BLaER1 (cell line): ENCODE measurements at regions not wholly inside any gene's neighbourhood (a gene's known extent, or its start where the extent isn't known, plus 50 kb on each side); places are given as distances from the start of the nearest gene placed in this dataset.

ENCODE experiments used
- H3K27ac ChIP-seq: shearing (Covaris generic); formaldehyde crosslinking; 2 replicates; pipeline ENCODE4 v1.8.1; 2022
- H3K27me3 ChIP-seq: shearing (Covaris generic); formaldehyde crosslinking; 2 replicates; pipeline ENCODE4 v1.8.1; 2022
- H3K36me3 ChIP-seq: shearing (Covaris generic); formaldehyde crosslinking; 2 replicates; pipeline ENCODE4 v1.8.1; 2022
- H3K4me1 ChIP-seq: shearing (Covaris generic); formaldehyde crosslinking; 2 replicates; pipeline ENCODE4 v1.8.1; 2022
- H3K4me2 ChIP-seq: shearing (Covaris generic); formaldehyde crosslinking; 2 replicates; pipeline ENCODE4 v1.8.1; 2022
- H3K4me3 ChIP-seq: shearing (Covaris generic); formaldehyde crosslinking; 2 replicates; pipeline ENCODE4 v1.8.1; 2022
- H3K9ac ChIP-seq: shearing (Covaris generic); formaldehyde crosslinking; 2 replicates; pipeline ENCODE4 v1.8.1; 2022
- H3K9me3 ChIP-seq: shearing (Covaris generic); formaldehyde crosslinking; 2 replicates; pipeline ENCODE4 v1.8.1; 2022
- H4K20me1 ChIP-seq: shearing (Covaris generic); formaldehyde crosslinking; 2 replicates; pipeline ENCODE4 v1.8.1; 2022
- Cebpa-rat ChIP-seq: shearing (Covaris generic); IDR thresholded peaks from 2 replicates; pipeline ENCODE4 v1.8.1; 2022

DNA sequence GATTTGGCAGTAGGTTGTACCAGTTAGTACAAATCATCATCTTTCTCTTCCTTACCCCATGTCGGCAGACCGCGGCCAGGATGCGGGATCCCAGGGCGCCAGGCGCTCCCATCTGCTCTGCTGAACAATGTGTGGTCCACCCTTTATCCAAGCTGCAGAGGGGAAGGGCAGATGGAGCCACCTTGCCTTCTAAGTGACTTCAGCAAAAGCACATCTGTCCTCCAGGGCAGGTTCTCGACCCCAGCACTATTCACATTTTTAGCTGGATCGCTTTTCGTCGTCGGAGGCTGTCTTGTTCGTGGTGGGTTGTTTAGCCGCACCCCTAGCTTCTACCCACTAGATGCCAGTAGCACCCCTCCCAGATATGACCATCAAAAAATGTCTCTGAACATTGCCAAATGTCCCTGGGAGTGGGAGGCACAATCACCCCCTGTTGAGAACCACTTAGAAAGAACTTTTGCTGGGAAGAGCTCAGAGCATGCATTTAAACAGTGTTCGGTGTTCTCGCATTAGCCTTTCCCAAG, 58.1 kb upstream of the SIM2 start:
- H3K4me1 ChIP-seq, result peaks cover 50% of the 10 kb centered on the region
- H3K4me2 ChIP-seq, result peak overlapping the region; percentile 89
- peak overlapping the region; percentile 61 for H3K27ac ChIP-seq
- no peak for TF ChIP-seq Cebpa-rat
- H3K27me3 ChIP-seq, result no peaks in the 10 kb centered on the region
- peak overlapping the region; percentile 58 for H3K4me3 ChIP-seq
- H3K9ac ChIP-seq, result peak overlapping the region; percentile 62; the same call in 1 of the 2 replicates
- no peaks in the 10 kb centered on the region for H4K20me1 ChIP-seq
- peaks cover 6% of the 10 kb centered on the region; the same call in 1 of the 2 replicates for H3K36me3 ChIP-seq
- H3K9me3 ChIP-seq, result peaks cover 35% of the 10 kb centered on the region

DNA sequence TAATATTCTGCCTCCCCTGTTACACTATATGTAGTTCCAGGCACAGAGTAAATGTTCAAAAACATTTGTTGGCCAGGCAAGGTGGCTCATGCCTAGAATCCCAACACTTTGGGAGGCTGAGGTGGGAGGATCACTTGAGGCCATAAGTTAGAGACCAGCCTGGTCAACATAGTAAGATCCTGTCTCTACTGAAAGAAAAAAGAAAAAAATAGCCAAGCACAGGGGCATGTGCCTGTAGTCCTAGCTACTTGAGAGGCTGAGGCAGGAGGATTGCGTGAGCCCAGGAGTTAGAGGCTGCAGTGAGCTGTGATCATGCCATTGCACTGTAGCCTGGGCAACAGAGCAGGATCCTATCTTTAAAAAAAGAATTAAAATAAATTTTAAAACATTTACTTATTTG, 57.6 kb upstream of the SIM2 start:
- Histone ChIP-seq H3K4me2 (peak overlapping the region; percentile 89), H3K27me3 (no peaks in the 10 kb centered on the region), H4K20me1 (no peaks in the 10 kb centered on the region), H3K9ac (0 out of 2 replicates have a peak overlapping the region, but pooled peaks have one; percentile 62), H3K4me1 (peaks cover 47% of the 10 kb centered on the region), H3K4me3 (peak overlapping the region; percentile 58), H3K27ac (peak overlapping the region; percentile 61; the same call in 1 of the 2 replicates), H3K36me3 (0 out of 2 replicates have a peak, but pooled peaks cover 6% of the 10 kb centered on the region), H3K9me3 (peaks cover 32% of the 10 kb centered on the region)
- no peak for TF ChIP-seq Cebpa-rat

DNA sequence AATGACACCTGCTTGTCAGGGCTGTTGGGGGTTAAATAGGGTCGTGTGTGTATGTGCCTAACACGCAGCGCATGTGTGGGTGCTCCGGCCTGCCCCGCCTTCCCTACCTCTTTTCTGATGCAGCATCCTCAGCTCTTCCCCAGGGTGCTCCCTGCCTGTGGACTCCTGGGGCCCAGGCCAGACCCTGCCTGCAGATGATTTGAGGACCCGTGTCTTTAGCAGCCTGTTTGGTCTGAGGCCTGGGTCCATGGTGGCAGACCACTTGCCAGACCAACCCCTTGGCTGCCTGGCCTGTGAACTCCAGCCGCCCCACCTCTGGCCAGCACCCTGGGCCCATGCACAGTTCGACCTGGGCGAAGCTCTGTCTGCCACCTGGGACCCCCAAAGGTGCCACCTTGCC, 57.0 kb upstream of the SIM2 start:
- no peak for TF ChIP-seq Cebpa-rat
- peak overlapping the region; percentile 64; the same call in 1 of the 2 replicates for H3K27ac ChIP-seq
- H3K9me3 ChIP-seq, result peaks cover 32% of the 10 kb centered on the region

DNA sequence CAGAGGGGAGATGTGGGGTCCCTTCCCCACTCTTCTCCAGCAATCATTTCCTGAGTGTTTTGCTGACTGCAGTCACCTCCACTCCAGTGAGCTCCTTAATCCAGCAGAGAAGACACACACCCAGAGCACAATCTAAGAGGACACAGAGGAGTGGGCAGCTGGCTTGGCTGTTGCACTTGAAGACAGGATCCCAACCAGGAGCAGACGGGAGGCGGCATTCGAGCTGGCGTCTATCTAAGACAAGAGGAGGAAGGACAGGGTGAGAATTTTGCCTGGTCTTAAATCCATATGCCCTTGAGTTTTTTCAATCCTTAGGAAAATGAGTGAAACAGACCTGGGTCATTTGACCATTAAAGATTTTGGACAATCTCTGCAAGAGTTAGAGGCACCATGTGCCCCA, 56.1 kb upstream of the SIM2 start:
- H3K9me3 ChIP-seq, result peaks cover 25% of the 10 kb centered on the region
- H3K4me2 ChIP-seq, result peak overlapping the region; percentile 89; the same call in 1 of the 2 replicates
- TF ChIP-seq Cebpa-rat, result no peak
- no peaks in the 10 kb centered on the region for H3K27me3 ChIP-seq
- H3K4me3 ChIP-seq, result no peak overlapping the region
- no peak overlapping the region for H3K9ac ChIP-seq
- H3K36me3 ChIP-seq, result 0 out of 2 replicates have a peak, but pooled peaks cover 1% of the 10 kb centered on the region
- H4K20me1 ChIP-seq, result no peaks in the 10 kb centered on the region
- peak overlapping the region; percentile 64; the same call in 1 of the 2 replicates for H3K27ac ChIP-seq
- H3K4me1 ChIP-seq, result peaks cover 47% of the 10 kb centered on the region

More for the DNA sequence above, 57.0 kb upstream of the SIM2 start:
- H3K4me2 ChIP-seq, result peak overlapping the region; percentile 89
- peaks cover 47% of the 10 kb centered on the region for H3K4me1 ChIP-seq
- no peaks in the 10 kb centered on the region for H4K20me1 ChIP-seq
- H3K27me3 ChIP-seq, result no peaks in the 10 kb centered on the region
- no peak overlapping the region for H3K9ac ChIP-seq
- H3K36me3 ChIP-seq, result 0 out of 2 replicates have a peak, but pooled peaks cover 6% of the 10 kb centered on the region
- H3K4me3 ChIP-seq, result no peak overlapping the region

DNA sequence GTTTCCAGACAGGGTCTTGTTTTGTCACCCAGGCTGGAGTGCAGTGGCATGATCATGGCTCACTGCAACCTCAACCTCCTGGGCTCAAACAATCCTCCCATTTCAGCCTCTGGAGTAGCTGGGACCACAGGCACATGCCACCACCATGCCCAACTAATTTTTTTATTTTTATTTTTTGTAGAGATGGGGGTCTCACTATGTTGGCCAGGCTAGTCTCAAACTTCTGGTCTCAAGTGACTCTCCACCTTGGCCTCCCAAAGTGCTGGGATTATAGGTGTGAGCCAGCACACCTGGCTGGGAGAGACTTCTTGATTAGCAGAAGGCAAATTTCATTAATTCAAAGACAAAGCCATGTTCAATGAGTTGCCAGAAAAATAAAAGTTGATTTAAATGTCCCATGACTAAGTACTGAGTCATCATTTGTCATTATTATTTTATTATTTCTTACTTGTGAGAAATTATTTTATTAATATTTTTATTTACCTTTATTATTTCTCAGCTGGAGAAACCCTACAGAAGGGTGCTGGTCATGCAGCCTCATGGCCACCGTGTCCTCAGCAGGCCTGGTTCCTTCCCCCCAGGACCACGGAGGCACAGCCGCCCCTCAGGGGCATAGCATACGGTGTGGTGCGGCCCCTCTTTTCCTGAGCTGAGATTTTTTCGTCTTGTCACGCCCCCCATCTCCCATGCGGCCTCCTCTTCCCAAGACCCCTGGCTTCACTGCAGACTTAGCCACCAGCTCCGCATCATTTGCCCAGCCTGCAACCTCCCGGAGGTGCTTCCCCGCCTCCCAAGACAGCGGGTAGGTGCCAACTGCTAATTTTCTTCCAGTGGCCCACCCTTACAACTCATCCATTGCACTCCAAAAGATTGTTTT, 55.3 kb upstream of the SIM2 start:
- Histone ChIP-seq H3K4me1 (peaks cover 46% of the 10 kb centered on the region), H3K27me3 (no peaks in the 10 kb centered on the region), H3K9me3 (peaks cover 17% of the 10 kb centered on the region), H3K36me3 (no peaks in the 10 kb centered on the region), H3K4me3 (no peak overlapping the region), H3K4me2 (no peak overlapping the region), H3K9ac (no peak overlapping the region), H3K27ac (no peak overlapping the region), H4K20me1 (no peaks in the 10 kb centered on the region)
- TF ChIP-seq Cebpa-rat, result no peak

DNA sequence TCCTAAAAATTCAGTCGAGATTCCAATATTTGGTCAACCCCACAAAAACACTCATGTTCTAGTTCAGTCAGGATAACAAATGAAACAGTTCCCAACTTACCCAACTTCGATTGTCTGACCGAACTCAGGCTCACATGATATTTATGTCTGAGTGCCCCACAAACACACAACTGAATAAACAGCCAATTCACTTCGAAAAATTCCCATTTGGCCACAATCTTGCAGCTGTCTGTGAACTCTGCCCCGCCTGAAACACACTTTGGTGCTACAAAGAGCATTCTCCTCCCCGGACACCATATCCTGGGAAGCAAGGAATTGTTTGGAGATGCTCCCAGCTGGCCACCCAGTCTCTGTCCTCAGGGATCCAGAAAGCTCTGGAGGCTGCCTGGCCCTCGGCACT, 52.9 kb upstream of the SIM2 start:
- Histone ChIP-seq H4K20me1 (no peaks in the 10 kb centered on the region), H3K9ac (no peak overlapping the region), H3K4me1 (peaks cover 22% of the 10 kb centered on the region), H3K9me3 (peaks cover 10% of the 10 kb centered on the region; the same call in 1 of the 2 replicates), H3K36me3 (no peaks in the 10 kb centered on the region), H3K4me3 (no peak overlapping the region), H3K27ac (no peak overlapping the region), H3K27me3 (no peaks in the 10 kb centered on the region), H3K4me2 (no peak overlapping the region)
- TF ChIP-seq Cebpa-rat, result no peak

DNA sequence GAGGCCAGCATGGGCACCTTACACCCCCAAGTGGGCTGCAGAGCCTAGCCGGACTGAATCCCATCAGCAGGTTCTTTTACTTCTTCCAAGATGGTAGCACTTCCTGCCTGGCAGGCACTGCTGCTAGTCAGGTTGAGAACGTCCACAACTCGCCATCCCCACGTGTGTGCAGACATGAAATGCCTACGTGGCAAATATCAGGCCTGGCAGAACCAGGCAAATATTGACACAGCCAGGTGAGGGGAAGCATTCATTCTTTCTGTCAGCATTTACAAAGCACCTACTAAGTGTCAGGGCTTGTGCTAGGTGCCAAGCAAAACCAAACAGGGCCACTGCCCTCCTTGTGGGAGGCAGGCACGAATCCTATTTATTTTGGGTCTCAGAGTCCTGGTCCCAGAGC, 52.3 kb upstream of the SIM2 start:
- Histone ChIP-seq H3K27ac (no peak overlapping the region), H3K4me1 (peaks cover 19% of the 10 kb centered on the region), H4K20me1 (no peaks in the 10 kb centered on the region), H3K4me3 (no peak overlapping the region), H3K9me3 (peaks cover 10% of the 10 kb centered on the region; the same call in 1 of the 2 replicates), H3K4me2 (no peak overlapping the region), H3K27me3 (no peaks in the 10 kb centered on the region), H3K9ac (no peak overlapping the region), H3K36me3 (no peaks in the 10 kb centered on the region)
- no peak for TF ChIP-seq Cebpa-rat

DNA sequence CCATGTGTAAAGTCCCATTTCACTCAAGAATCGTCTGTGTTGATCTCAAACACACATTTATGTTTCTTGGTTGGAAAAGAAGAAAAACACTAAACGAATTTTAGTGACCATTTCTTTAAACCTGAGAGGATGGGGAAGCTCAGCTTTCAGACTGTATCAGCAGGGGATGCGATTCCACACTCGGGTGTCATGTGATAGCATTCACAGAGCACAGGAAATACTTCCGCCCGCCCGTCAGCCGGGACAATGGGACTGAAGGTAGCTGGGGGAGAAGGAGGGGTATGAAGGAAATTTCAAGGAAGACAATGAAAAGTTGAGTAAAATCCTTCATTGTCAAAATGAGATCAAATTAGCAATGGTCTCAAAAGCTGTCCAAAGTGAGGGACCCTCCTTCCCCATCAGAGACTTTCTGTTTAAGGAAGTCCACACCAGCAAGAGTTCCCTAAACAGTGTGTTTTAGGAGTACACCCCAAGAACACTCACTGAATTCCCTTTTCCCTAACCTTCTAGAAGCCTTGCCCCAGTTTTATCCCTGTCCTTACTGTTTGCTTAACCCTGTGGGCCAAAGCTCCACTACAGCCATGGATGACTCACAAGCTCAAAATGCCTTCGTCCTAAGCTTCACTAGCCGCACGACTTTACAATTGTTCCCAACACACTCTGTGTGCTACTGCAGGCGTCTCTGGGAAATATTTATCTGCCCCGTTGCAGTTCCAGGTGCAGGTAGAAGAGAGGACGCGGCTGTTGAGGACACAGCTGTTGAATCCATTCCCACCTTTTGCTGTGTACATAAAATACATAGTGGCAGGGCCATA, 51.4 kb upstream of the SIM2 start:
- no peaks in the 10 kb centered on the region for H3K27me3 ChIP-seq
- peaks cover 10% of the 10 kb centered on the region; the same call in 1 of the 2 replicates for H3K9me3 ChIP-seq
- no peak overlapping the region for H3K4me3 ChIP-seq
- H4K20me1 ChIP-seq, result no peaks in the 10 kb centered on the region
- H3K4me1 ChIP-seq, result peaks cover 12% of the 10 kb centered on the region
- no peak overlapping the region for H3K9ac ChIP-seq
- no peak overlapping the region for H3K4me2 ChIP-seq
- TF ChIP-seq Cebpa-rat, result no peak
- H3K27ac ChIP-seq, result no peak overlapping the region
- H3K36me3 ChIP-seq, result no peaks in the 10 kb centered on the region
